ENCODE measurements at regions not wholly inside any gene's neighbourhood (a gene's known extent, or its start where the extent isn't known, plus 50 kb on each side); places are given as distances from the start of the nearest gene placed in this dataset.

- no peak for DNase-seq
Measured at GRCh38 chr2:149735237-149735958, 147.8 kb upstream of the MMADHC start.

DNA sequence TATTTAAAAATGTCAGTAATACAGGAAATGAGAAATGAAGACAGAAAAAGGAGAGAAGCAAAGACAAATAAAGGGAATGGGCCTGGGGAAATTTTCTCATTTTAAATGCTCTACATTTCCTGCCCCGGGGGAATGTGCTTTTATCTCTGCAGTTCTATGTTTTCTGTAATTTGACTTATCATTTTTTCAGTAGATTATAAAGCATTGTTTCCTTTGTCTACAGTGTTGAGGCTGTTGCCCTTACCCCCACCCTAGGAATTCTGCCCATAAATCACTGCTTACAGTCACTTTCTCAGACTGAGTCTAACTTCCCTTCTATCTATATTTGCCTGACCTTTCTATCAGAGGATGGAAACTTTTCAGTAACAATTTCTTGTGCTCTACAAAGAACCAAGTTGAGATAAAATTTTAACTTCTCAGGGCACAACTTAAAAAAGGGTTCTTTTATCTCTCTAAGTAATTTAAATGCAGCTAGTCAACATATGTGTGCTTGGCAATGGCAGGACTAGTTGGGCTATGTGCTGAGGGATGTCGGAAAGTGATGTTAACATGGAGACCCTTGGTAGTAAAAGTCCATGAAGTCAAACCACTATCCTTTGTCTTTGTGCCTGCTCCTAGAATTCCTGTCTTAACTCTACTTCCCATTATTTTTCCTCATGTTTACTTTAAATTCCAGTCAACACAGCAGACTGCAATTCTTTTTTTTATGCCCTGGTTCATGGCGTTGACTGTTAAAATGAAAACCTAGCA lies 146.5 kb upstream of the MMADHC start:
- no peak for DNase-seq

GRCh38 chr2:149732730-149733290 lies 145.2 kb upstream of the MMADHC start:
- DNase-seq, result no peak

DNA sequence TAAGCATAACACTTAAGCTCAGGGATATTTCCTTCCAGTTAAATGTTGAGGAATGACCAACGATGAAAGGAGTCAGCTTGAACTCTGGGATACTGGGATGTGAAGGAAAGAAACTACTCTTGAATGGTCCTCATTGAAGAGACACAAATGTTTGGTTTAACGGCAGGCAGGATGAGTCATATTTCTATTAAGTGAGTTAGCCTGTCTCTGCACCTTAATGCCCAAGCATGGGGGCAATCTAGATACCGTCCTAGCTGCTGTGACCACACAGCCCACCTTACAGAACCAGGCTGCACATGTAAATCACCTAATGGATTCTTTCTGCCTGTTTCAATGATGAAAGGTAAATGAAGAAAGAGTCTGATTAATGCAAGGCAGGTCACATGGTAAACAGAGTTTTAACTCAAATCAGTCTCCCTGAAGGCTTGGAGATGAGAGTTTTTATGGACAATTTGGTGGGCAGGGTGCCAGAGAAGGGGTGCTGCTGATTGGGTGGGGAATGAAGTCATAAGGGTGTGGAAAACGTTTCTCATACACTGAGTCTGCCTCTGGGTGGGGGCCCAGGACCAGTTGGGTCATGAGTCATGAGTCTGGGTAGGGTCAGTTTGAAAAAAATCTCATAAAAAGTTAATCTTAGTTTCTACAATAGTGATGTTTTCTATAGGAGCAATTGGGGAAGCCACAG lies 144.6 kb upstream of the MMADHC start:
- DNase-seq, result no peak

DNA sequence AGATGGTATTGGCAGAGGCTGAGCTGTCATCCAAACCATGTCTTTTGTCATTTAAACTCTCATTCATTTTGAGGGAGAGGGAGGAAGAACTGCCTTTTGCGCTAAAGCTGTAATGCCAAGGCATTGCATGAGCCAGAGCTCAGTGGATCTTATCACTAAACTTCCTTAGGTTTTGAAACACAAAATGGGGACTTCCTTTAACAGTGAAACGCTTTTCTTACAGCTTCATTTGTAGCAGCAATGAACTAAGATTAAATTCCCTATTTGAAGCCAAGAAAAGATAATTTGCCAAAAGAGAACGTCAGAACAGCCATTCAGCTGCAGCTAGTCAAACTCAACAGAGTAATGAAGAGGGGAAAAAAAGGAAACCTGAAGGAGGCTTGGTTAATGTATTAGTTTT lies 143.5 kb upstream of the MMADHC start:
- peak; percentile 48 for DNase-seq

- DNase-seq, result no peak
Measured at GRCh38 chr2:149729586-149729985, 142.0 kb upstream of the MMADHC start.

GRCh38 chr2:149727927-149728326 lies 140.4 kb upstream of the MMADHC start:
- DNase-seq, result no peak

DNA sequence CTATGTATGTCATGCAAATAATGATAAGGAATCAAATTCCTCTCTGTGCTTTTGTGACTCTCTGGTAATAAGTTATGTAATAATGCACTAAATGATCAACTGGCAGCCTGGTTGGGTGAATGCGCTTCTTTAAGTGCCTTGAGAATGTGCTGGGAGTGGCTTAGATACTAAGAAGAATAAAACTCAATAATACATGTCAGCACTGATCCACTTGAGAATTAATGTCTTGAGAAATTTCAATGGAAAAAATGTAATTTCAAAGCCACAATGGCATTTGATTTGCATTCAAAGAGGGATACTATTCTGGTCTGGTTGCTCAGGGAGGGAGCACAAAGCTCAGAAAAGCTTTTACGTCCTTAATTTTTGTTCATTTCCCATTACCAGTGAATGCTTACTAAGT lies 137.7 kb upstream of the MMADHC start:
- no peak for DNase-seq

DNA sequence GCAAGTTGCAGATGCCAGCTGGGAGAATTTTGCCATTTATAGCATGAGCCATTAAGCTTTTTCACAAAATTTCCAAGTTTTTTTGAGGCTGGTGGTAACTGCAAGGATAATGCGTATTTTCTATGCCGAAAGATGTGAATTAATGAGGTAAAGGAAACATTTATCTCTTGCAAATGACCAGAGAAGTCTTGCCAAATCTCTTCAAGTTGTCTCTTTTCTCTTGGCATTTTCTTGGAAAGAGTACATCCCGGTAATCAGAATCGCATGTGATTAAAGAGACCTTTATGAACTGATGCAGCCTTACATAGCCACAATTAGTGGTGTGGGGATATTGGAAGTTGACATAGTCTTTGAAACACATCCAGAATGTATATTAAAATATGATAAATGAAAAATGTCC lies 136.5 kb upstream of the MMADHC start:
- DNase-seq, result no peak

DNA sequence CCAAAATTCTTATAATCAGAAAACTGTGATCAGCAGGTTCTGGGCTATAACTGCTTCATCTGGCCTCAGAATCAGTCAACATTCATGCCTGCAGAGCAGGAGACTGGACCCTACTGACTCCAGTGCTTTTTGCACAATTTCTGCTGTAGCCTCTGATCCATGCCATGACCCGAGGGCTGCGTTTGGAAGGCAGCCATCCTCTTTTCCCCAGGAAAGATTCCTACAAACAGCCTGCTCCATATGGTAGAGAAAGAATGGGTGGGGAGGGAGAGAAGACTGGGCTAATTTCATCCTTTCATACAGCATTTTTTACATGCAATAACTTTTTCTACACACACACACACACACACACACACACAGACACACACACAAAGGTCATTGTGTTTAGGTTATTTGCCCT lies 133.0 kb upstream of the MMADHC start:
- no peak for DNase-seq

DNA sequence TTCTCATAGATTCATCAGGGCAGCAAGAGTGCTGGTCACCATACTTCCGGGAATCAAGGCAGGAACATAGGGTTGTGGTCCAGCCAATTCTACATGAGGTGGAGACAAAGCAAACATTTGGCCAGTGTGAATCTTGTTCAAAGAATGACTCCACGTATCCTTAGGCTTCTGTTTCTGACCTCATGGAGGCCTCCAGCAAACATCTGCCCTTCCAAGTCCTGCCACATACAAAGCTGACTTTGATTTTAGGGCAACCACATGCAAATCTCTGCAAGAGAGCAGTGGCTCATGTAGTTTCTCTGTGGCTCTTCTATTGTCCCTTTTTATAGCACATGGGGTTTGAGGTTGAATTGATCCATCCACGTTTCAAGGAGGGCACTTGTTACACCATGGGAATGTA lies 132.1 kb upstream of the MMADHC start:
- no peak for DNase-seq

DNA sequence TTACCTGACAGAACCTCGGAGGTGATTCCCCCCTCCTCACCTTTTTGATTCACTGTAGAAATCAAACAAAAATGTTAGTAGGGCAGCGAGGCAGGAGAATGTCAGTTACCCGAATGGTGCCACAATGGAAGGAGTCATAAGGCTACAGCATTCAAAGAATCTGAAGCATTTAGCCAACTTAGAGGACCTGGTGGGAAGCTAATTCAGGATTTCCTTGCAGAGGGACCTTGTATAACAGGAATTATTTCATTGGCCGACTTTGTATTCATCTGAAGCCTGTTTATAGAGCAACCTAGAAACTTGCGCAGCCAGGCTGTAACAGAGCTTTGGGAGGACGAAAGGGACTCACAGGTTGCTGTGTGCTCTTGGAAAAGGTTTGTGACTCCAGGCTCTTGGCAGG lies 129.1 kb upstream of the MMADHC start:
- DNase-seq, result no peak

DNA sequence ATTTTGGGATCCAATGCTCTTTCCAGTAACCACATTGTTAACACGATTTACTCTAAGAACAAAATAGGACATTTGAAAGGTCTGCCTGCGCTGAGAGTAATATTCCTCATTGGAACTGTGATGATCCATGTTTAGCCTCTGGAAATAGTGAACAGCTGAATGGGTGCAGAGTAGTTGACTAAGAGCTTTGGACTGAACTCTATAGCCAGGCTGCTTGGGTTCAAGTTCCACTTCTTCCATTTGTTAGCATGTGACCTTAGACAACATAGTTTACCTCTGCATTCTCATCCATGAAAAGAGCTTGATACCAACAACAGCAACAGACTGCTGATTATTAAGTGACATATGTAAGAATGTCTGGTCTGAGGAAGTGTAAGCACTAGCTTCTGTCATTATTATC lies 128.3 kb upstream of the MMADHC start:
- DNase-seq, result no peak

DNA sequence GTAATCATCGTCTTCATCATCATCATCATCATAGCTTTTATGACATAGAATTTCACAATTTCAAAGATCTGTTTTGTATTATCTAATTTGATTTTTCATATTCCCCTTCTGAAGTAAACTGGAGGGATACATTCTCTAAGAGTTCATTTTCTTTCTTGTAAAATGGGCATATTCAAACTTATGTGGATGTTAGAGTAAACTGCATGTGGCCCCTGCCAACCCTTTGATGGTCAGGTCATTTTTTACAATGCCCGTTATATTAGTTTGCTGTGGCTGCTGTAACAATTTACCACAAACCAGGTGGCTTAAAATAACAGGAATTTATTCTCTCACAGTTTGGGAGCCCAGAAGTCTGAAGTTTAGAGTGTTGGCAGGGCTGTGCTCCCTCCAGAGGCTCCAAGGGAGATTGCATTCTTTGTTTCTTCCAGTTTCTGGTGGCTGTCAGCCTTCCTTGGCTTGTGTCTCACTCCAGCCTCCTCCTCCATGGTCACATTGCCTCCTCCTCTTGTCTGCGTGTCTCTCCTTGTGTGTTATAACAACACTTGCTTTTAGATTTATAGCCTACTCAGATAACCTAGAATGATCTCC lies 127.5 kb upstream of the MMADHC start:
- DNase-seq, result no peak

DNA sequence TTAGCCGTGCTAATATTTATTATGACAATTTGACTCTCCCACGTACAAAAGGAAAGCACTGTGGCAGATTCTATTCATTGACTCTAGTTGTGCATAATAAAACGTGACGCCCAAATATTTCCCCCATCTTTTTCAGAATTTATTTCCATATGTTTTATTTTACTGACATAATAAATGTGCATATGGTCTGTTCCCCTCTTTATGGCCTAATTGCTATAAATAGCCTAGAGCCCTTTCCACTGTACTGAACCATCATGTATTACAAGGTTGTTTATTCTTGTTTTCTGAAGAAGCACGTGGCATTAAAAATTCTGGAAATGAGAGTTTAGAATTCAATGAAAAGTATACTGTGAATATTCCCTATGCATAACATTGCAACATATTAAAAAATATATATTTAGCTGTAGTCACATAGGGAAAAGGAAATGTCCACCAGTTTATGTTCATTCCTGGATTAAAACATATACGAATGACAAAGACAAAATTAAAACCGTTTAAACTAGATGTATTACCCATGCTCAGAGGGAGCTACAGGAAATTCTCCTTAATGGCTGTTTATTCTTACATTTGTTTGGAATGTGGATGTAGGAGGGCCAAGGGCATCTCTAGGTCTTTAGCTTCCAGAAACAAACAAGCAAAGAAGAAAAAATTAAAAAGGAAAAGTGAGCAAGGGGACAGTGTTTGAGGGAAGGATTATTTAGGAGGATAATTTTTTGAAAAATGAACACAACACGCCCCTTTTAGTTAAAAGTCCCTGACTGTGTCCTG lies 122.1 kb upstream of the MMADHC start:
- DNase-seq, result no peak

DNA sequence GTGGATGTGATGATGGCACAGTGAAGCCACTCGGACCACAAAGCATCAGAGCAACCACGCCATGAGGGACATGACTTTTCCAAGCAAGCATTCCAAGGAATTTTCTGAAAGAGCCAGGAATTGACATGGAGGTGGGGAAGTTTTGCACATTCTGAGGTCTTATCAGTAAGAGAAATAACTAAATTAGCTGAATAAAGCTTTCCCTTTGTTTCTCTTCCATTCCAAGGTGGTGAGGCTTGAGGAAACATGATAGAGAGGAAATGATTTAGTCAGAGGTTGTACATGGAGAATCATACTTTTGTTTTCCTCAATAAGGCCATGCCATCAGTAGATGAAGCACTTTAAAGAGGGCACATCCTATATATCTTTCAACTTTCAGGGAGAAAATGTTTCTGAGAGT lies 115.7 kb upstream of the MMADHC start:
- DNase-seq, result no peak

GRCh38 chr2:149702571-149702970 lies 115.0 kb upstream of the MMADHC start:
- DNase-seq, result no peak

- no peak for DNase-seq
Measured at GRCh38 chr2:149701241-149701640, 113.7 kb upstream of the MMADHC start.

DNA sequence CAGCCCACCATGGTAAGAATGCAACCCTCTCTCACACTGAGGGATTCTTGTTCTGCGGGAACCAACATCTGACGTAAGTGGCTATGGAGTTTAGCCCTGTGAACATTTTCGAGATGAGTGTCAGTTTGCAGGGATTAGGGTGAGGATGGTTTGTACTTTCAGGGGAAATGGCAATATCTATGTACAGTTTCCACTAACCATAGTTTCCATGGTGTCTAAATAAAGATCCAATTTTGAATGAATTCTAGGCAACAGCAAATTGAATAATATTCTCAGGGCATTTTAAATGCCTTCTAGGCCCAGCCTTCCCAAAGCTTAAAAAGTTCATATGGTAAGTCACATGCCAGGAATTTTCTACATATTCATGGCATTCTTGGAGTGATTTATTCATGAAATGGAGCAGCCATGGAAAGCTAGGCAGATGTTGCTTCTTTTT lies 105.4 kb upstream of the MMADHC start:
- DNase-seq, result no peak

DNA sequence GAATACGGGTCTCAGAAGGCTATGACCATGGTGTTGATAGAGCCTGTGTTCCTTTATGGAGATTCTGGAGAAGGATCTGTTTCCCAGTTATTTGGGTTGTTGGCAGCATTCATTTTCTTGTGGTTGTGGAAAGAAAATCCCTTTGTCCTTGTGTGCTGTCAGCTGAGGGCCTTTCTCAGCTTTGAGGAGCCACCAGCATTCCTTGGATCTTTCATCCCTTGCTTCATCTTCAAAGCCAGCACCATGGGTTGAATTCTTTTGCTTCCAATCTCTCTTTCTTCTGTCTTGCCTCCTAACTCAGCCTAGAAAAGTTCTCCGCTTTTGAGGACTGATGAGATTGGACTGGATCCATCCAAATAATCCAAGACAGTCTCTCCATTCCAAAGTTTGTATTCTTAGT lies 103.2 kb upstream of the MMADHC start:
- DNase-seq, result no peak

DNA sequence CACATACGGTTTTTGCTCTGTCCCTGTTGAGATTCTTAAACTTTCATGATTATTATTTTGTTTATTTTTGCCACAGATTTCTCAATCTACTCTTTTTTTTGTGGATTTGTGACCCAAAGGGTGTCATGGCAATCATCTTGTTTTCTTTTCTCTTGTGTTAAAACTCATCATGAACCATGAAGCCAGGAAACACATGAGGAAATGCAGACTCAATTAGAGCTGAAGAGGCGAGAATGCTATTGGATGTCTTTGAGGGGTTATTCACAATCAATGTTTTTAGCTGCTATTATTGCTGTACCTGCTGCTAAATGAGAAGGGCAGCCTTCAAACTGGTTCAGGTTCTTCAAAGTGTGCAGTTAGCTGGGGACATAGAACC lies 99.5 kb upstream of the MMADHC start:
- no peak for DNase-seq
